ENCODE measurements at regions not wholly inside any gene's neighbourhood (a gene's known extent, or its start where the extent isn't known, plus 50 kb on each side); places are given as distances from the start of the nearest gene placed in this dataset.

- H3K36me3 ChIP-seq (ENCODE audit: control insufficient read depth in 2 of 2, insufficient read depth in 2 of 2, low read length in 2 of 2), result no peaks in the 10 kb centered on the region
- H3K9ac ChIP-seq (ENCODE audit: low read length in 2 of 2), result no peak overlapping the region
- H3K4me1 ChIP-seq (ENCODE audit: control insufficient read depth, insufficient read depth, low read length), result no peaks in the 10 kb centered on the region
- H3K9me3 ChIP-seq (ENCODE audit: control insufficient read depth in 2 of 2, low read length in 2 of 2), result no peaks in the 10 kb centered on the region
- no peaks in the 10 kb centered on the region for H3K27me3 ChIP-seq (ENCODE audit: control insufficient read depth in 1 of 2, insufficient read depth in 2 of 2, low read length in 2 of 2)
- H3K27ac ChIP-seq (ENCODE audit: low read length), result no peak overlapping the region
- no peak overlapping the region for H3K4me3 ChIP-seq (ENCODE audit: low read length in 2 of 2)
Observed at GRCh38 chr9:79461712-79462111, 110.1 kb upstream of the TLE4 start.

GRCh38 chr9:79465156-79465555 lies 106.6 kb upstream of the TLE4 start:
- Histone ChIP-seq H3K27me3 (ENCODE audit: control insufficient read depth in 1 of 2, insufficient read depth in 2 of 2, low read length in 2 of 2) (no peaks in the 10 kb centered on the region), H3K4me1 (ENCODE audit: control insufficient read depth, insufficient read depth, low read length) (no peaks in the 10 kb centered on the region), H3K9ac (ENCODE audit: low read length in 2 of 2) (no peak overlapping the region), H3K9me3 (ENCODE audit: control insufficient read depth in 2 of 2, low read length in 2 of 2) (no peaks in the 10 kb centered on the region), H3K4me3 (ENCODE audit: low read length in 2 of 2) (no peak overlapping the region), H3K27ac (ENCODE audit: low read length) (no peak overlapping the region), H3K36me3 (ENCODE audit: control insufficient read depth in 2 of 2, insufficient read depth in 2 of 2, low read length in 2 of 2) (no peaks in the 10 kb centered on the region)

GRCh38 chr9:79469164-79469563 lies 102.6 kb upstream of the TLE4 start:
- Histone ChIP-seq H3K27me3 (ENCODE audit: control insufficient read depth in 1 of 2, insufficient read depth in 2 of 2, low read length in 2 of 2) (no peaks in the 10 kb centered on the region), H3K4me3 (ENCODE audit: low read length in 2 of 2) (no peak overlapping the region), H3K9me3 (ENCODE audit: control insufficient read depth in 2 of 2, low read length in 2 of 2) (no peaks in the 10 kb centered on the region), H3K9ac (ENCODE audit: low read length in 2 of 2) (no peak overlapping the region), H3K36me3 (ENCODE audit: control insufficient read depth in 2 of 2, insufficient read depth in 2 of 2, low read length in 2 of 2) (no peaks in the 10 kb centered on the region), H3K4me1 (ENCODE audit: control insufficient read depth, insufficient read depth, low read length) (peaks cover 3% of the 10 kb centered on the region), H3K27ac (ENCODE audit: low read length) (no peak overlapping the region)

GRCh38 chr9:79470954-79471353 lies 100.8 kb upstream of the TLE4 start:
- no peaks in the 10 kb centered on the region for H3K9me3 ChIP-seq (ENCODE audit: control insufficient read depth in 2 of 2, low read length in 2 of 2)

GRCh38 chr9:79471580-79472543 lies 99.9 kb upstream of the TLE4 start:
- Histone ChIP-seq H3K27me3 (ENCODE audit: control insufficient read depth in 1 of 2, insufficient read depth in 2 of 2, low read length in 2 of 2) (no peaks in the 10 kb centered on the region), H3K9me3 (ENCODE audit: control insufficient read depth in 2 of 2, low read length in 2 of 2) (no peaks in the 10 kb centered on the region), H3K36me3 (ENCODE audit: control insufficient read depth in 2 of 2, insufficient read depth in 2 of 2, low read length in 2 of 2) (no peaks in the 10 kb centered on the region), H3K4me3 (ENCODE audit: low read length in 2 of 2) (no peak overlapping the region), H3K27ac (ENCODE audit: low read length) (no peak overlapping the region), H3K4me1 (ENCODE audit: control insufficient read depth, insufficient read depth, low read length) (peaks cover 3% of the 10 kb centered on the region), H3K9ac (ENCODE audit: low read length in 2 of 2) (no peak overlapping the region)

More at GRCh38 chr9:79470954-79471353, 100.8 kb upstream of the TLE4 start:
- Histone ChIP-seq H3K27me3 (ENCODE audit: control insufficient read depth in 1 of 2, insufficient read depth in 2 of 2, low read length in 2 of 2) (no peaks in the 10 kb centered on the region), H3K36me3 (ENCODE audit: control insufficient read depth in 2 of 2, insufficient read depth in 2 of 2, low read length in 2 of 2) (no peaks in the 10 kb centered on the region), H3K27ac (ENCODE audit: low read length) (no peak overlapping the region), H3K4me3 (ENCODE audit: low read length in 2 of 2) (no peak overlapping the region), H3K4me1 (ENCODE audit: control insufficient read depth, insufficient read depth, low read length) (peaks cover 3% of the 10 kb centered on the region), H3K9ac (ENCODE audit: low read length in 2 of 2) (no peak overlapping the region)

- Histone ChIP-seq H3K9ac (ENCODE audit: low read length in 2 of 2) (no peak overlapping the region), H3K27me3 (ENCODE audit: control insufficient read depth in 1 of 2, insufficient read depth in 2 of 2, low read length in 2 of 2) (no peaks in the 10 kb centered on the region), H3K4me1 (ENCODE audit: control insufficient read depth, insufficient read depth, low read length) (peaks cover 3% of the 10 kb centered on the region), H3K36me3 (ENCODE audit: control insufficient read depth in 2 of 2, insufficient read depth in 2 of 2, low read length in 2 of 2) (no peaks in the 10 kb centered on the region), H3K27ac (ENCODE audit: low read length) (no peak overlapping the region), H3K4me3 (ENCODE audit: low read length in 2 of 2) (no peak overlapping the region), H3K9me3 (ENCODE audit: control insufficient read depth in 2 of 2, low read length in 2 of 2) (no peaks in the 10 kb centered on the region)
Observed at GRCh38 chr9:79473704-79474103, 98.1 kb upstream of the TLE4 start.

GRCh38 chr9:79477241-79477840 lies 94.4 kb upstream of the TLE4 start:
- Histone ChIP-seq H3K27me3 (ENCODE audit: control insufficient read depth in 1 of 2, insufficient read depth in 2 of 2, low read length in 2 of 2) (no peaks in the 10 kb centered on the region), H3K4me1 (ENCODE audit: control insufficient read depth, insufficient read depth, low read length) (no peaks in the 10 kb centered on the region), H3K27ac (ENCODE audit: low read length) (no peak overlapping the region), H3K9me3 (ENCODE audit: control insufficient read depth in 2 of 2, low read length in 2 of 2) (no peaks in the 10 kb centered on the region), H3K9ac (ENCODE audit: low read length in 2 of 2) (no peak overlapping the region), H3K36me3 (ENCODE audit: control insufficient read depth in 2 of 2, insufficient read depth in 2 of 2, low read length in 2 of 2) (no peaks in the 10 kb centered on the region), H3K4me3 (ENCODE audit: low read length in 2 of 2) (no peak overlapping the region)

- no peaks in the 10 kb centered on the region for H3K4me1 ChIP-seq (ENCODE audit: control insufficient read depth, insufficient read depth, low read length)
- H3K9ac ChIP-seq (ENCODE audit: low read length in 2 of 2), result no peak overlapping the region
Observed at GRCh38 chr9:79477955-79478771, 93.6 kb upstream of the TLE4 start.

GRCh38 chr9:79480639-79481038 lies 91.1 kb upstream of the TLE4 start:
- Histone ChIP-seq H3K9me3 (ENCODE audit: control insufficient read depth in 2 of 2, low read length in 2 of 2) (no peaks in the 10 kb centered on the region), H3K9ac (ENCODE audit: low read length in 2 of 2) (no peak overlapping the region), H3K27me3 (ENCODE audit: control insufficient read depth in 1 of 2, insufficient read depth in 2 of 2, low read length in 2 of 2) (no peaks in the 10 kb centered on the region), H3K36me3 (ENCODE audit: control insufficient read depth in 2 of 2, insufficient read depth in 2 of 2, low read length in 2 of 2) (no peaks in the 10 kb centered on the region), H3K4me1 (ENCODE audit: control insufficient read depth, insufficient read depth, low read length) (no peaks in the 10 kb centered on the region), H3K27ac (ENCODE audit: low read length) (no peak overlapping the region), H3K4me3 (ENCODE audit: low read length in 2 of 2) (no peak overlapping the region)

More at GRCh38 chr9:79477955-79478771, 93.6 kb upstream of the TLE4 start:
- no peaks in the 10 kb centered on the region for H3K36me3 ChIP-seq (ENCODE audit: control insufficient read depth in 2 of 2, insufficient read depth in 2 of 2, low read length in 2 of 2)
- no peak overlapping the region for H3K4me3 ChIP-seq (ENCODE audit: low read length in 2 of 2)
- H3K27me3 ChIP-seq (ENCODE audit: control insufficient read depth in 1 of 2, insufficient read depth in 2 of 2, low read length in 2 of 2), result no peaks in the 10 kb centered on the region
- no peak overlapping the region for H3K27ac ChIP-seq (ENCODE audit: low read length)
- no peaks in the 10 kb centered on the region for H3K9me3 ChIP-seq (ENCODE audit: control insufficient read depth in 2 of 2, low read length in 2 of 2)

GRCh38 chr9:79481846-79482477 lies 89.8 kb upstream of the TLE4 start:
- Histone ChIP-seq H3K36me3 (ENCODE audit: control insufficient read depth in 2 of 2, insufficient read depth in 2 of 2, low read length in 2 of 2) (no peaks in the 10 kb centered on the region), H3K9me3 (ENCODE audit: control insufficient read depth in 2 of 2, low read length in 2 of 2) (no peaks in the 10 kb centered on the region), H3K27ac (ENCODE audit: low read length) (no peak overlapping the region), H3K27me3 (ENCODE audit: control insufficient read depth in 1 of 2, insufficient read depth in 2 of 2, low read length in 2 of 2) (no peaks in the 10 kb centered on the region), H3K4me1 (ENCODE audit: control insufficient read depth, insufficient read depth, low read length) (no peaks in the 10 kb centered on the region), H3K4me3 (ENCODE audit: low read length in 2 of 2) (no peak overlapping the region), H3K9ac (ENCODE audit: low read length in 2 of 2) (no peak overlapping the region)
